Activated CD4-positive, CD25-positive, alpha-beta regulatory T cell treated with anti-CD3 and anti-CD28 coated beads, Interleukin-2, amount 50 U/mL, for 72 hours (primary cell): ENCODE measurements at regions not wholly inside any gene's neighbourhood (a gene's known extent, or its start where the extent isn't known, plus 50 kb on each side); places are given as distances from the start of the nearest gene placed in this dataset.
A peak's percentile ranks its signal among the peaks of the same experiment; 100 is the strongest.

Experiments used
- DNase-seq: peaks from one replicate; pipeline ENCODE4 v3.0.0; 2021

GRCh38 chr11:2083411-2083810 lies 55.8 kb downstream of the IGF2 start:
- DNase-seq: no peak

- DNase-seq: peak; percentile 31
These were observed 62.0 kb downstream of the IGF2 start for GRCh38 chr11:2077061-2077802.

GRCh38 chr11:2076441-2076840 lies 62.7 kb downstream of the IGF2 start:
- DNase-seq: peak; percentile 14

- DNase-seq: peak; percentile 17
These were observed 64.8 kb downstream of the IGF2 start for GRCh38 chr11:2074266-2074825.

- DNase-seq: peak; percentile 23
These were observed 66.5 kb downstream of the IGF2 start for GRCh38 chr11:2072551-2073261.

- DNase-seq: no peak
These were observed 67.3 kb downstream of the IGF2 start for GRCh38 chr11:2071748-2072385.
